Activated CD4-positive, alpha-beta T cell treated with anti-CD3 and anti-CD28 coated beads for 36 hours (primary cell): ENCODE measurements at regions not wholly inside any gene's neighbourhood (a gene's known extent, or its start where the extent isn't known, plus 50 kb on each side); places are given as distances from the start of the nearest gene placed in this dataset.
A peak's percentile ranks its signal among the peaks of the same experiment; 100 is the strongest.

Experiments used
- ATAC-seq: fragments of 200-7000 bp; cut with Tn5 transposase; one replicate; pipeline ENCODE4 v1.10.0; 2021; ENCODE audit warnings: mild to moderate bottlenecking, moderate library complexity
- CTCF ChIA-PET: fragments of 350-600 bp; sonication (Branson Sonifier 250); formaldehyde crosslinking; loops from one replicate; lab custom pipeline; 2021; ENCODE audit warnings: antibody characterized with exemption; lab: Charles Lee
- POLR2A ChIA-PET: fragments of 350-600 bp; sonication (Branson Sonifier 250); formaldehyde crosslinking; loops from one replicate; lab custom pipeline; 2021; ENCODE audit warnings: antibody characterized with exemption, inconsistent platforms; lab: Charles Lee
- DNase-seq: peaks from one replicate; pipeline ENCODE4 v3.0.0-alpha.2; 2020
- H3K27ac Mint-ChIP-seq: one replicate; pipeline ENCODE4 v1.8.0; 2021; ENCODE audit warnings: mixed read lengths
- H3K27me3 Mint-ChIP-seq: one replicate; pipeline ENCODE4 v1.8.0; 2021; ENCODE audit warnings: mixed read lengths
- H3K36me3 Mint-ChIP-seq: one replicate; pipeline ENCODE4 v1.8.0; 2021; ENCODE audit warnings: low read depth, mixed read lengths
- H3K4me1 Mint-ChIP-seq: one replicate; pipeline ENCODE4 v1.8.0; 2021; ENCODE audit warnings: mixed read lengths
- H3K4me3 Mint-ChIP-seq: one replicate; pipeline ENCODE4 v1.8.0; 2021; ENCODE audit warnings: mild to moderate bottlenecking, moderate library complexity, mixed read lengths
- H3K9me3 Mint-ChIP-seq: one replicate; pipeline ENCODE4 v1.8.0; 2021; ENCODE audit warnings: low read depth, mixed read lengths
- intact Hi-C, 2 experiments: fragments of 100-400 bp; cut with DNase I in 1 of 2; cut with micrococcal nuclease in 1 of 2; formaldehyde crosslinking; loops; one replicate each; pipeline versions ENCODE4 v1.14.2 to v1.15.1; 2022 to 2024; cut with DNase I, micrococcal nuclease

DNA sequence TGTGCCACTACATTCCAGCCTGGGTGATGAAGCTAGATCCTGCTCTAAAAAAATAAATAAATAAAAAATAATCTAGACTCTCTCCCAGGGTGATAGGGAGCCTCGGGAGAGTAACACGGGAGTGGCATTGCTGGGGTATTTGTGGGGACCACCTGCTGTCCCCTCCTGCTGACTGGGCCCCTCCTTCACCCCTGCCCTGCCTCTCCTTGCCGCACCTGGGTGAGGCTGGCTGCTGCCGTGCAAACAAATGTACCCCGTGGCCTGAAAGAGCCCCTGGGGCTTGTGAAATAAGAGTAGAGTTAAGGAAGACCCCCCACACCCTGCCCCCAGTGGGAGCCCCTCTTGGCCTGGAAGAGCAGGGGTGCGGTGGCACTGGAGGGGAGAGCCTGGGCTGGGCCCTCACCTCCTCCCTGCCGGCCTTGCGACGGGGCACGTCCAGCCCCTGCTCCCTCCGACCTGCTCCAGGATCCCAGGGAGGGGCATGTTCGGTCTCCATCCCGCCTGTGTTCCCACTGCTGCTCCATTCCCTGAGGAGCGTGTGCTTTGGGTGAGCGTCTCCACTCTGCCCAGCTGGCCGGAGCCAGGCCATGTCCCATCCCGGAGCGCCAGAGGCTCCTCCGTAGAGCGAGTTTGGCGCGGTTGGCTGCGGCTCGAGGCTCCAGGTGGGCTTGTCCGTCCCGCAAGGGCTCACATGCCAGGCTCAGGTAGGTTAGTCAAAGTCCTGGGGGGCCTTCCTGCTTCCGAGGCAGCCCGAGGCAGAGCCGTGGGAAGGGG lies 75.0 kb upstream of the RNU6ATAC start:
- ATAC-seq = no peak
- peaks cover 8% of the 10 kb centered on the region for H3K4me1 Mint-ChIP-seq
- POLR2A ChIA-PET = no interaction called here

DNA sequence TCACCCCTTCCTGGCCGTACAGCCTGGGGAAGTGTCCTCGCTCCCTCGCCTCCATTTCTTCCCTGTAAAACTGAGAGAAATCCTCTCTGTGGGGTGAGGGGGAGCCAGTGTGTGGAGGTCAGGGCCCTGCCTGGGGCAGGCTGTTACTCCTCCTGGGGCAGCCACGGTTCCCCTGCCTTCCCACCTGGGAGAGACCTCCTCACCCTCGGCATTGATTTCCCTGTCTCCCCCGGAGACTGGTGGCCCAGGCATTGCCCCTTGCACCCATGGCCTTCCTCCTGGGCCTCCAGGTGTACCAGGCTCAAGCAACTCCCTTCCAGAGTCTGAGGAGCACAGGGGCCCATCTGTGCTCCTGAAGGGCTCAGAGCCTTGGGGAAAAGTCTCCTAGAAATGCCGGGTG lies 75.6 kb upstream of the RNU6ATAC start:
- ATAC-seq = no peak
- ChIA-PET POLR2A (no interaction called here), CTCF (no interaction called here)
- Mint-ChIP-seq H3K4me3 (no peak overlapping the region), H3K27me3 (no peaks in the 10 kb centered on the region), H3K4me1 (peaks cover 8% of the 10 kb centered on the region), H3K27ac (no peak overlapping the region), H3K9me3 (no peaks in the 10 kb centered on the region), H3K36me3 (no peaks in the 10 kb centered on the region)
- no peak for DNase-seq
- intact Hi-C loops = loop anchor here in 1 of 2 experiments (5.0 kb wide), 1 partner anchor 68 kb away; no protein-coding TSS in a partner anchor

More for the DNA sequence above, 75.0 kb upstream of the RNU6ATAC start:
- Mint-ChIP-seq H3K36me3 (no peaks in the 10 kb centered on the region), H3K27me3 (no peaks in the 10 kb centered on the region), H3K9me3 (no peaks in the 10 kb centered on the region), H3K27ac (no peak overlapping the region), H3K4me3 (no peak overlapping the region)
- intact Hi-C loops = no loop called here
- CTCF ChIA-PET = no interaction called here
- no peak for DNase-seq

DNA sequence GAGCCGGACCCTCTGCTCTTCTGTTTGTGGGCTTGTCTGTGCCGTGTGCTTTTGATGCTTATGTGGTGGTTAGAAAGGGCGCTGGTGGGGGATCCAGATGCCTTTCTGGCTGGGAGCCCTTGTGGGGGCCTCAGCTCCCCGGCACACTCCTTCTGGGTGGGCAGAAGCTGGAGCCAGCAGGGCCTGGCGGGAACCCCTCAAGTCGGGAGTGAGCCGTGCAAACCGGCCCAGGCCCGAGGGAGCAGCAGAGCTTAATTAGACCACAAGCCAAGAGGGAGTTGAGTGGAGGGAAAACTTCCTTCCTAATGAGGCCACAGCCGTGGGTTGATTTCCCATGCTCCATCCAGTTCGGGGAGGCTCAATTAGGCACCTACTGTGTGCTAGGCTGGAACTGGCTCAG lies 76.0 kb upstream of the RNU6ATAC start:
- intact Hi-C loops = loop anchor here in 1 of 2 experiments (5.0 kb wide), 1 partner anchor 68 kb away; no protein-coding TSS in a partner anchor
- POLR2A ChIA-PET = no interaction called here
- Mint-ChIP-seq H3K4me1 (peaks cover 8% of the 10 kb centered on the region), H3K27ac (no peak overlapping the region), H3K36me3 (no peaks in the 10 kb centered on the region), H3K4me3 (no peak overlapping the region), H3K27me3 (no peaks in the 10 kb centered on the region), H3K9me3 (no peaks in the 10 kb centered on the region)
- ATAC-seq (no peak), DNase-seq (no peak)
- CTCF ChIA-PET = no interaction called here

DNA sequence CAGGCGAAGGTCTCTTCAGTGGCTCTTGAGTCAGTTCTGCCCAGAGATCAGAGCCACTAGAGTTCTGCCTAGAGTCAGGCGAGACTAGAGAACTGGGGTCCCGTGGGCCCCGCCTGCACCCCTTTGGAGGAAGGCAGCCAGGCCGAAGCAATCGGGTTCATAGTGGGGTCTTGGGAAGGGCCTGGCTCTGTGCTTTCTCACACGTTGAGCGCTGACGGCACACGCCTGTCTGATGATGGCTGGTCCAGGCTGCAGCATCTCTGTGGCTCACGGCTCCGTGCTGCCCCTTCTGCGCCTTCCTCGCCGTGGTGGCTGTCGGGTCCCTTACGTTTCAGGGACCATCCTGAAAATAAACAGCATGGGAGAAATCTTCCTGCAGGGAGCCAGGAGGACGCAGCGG lies 78.3 kb upstream of the RNU6ATAC start:
- no peaks in the 10 kb centered on the region for H3K36me3 Mint-ChIP-seq
- peaks cover 8% of the 10 kb centered on the region for H3K4me1 Mint-ChIP-seq
- no peaks in the 10 kb centered on the region for H3K27me3 Mint-ChIP-seq
- H3K4me3 Mint-ChIP-seq = no peak overlapping the region
- POLR2A ChIA-PET = no interaction called here
- H3K27ac Mint-ChIP-seq = no peak overlapping the region
- ATAC-seq (no peak), DNase-seq (no peak)
- CTCF ChIA-PET = no interaction called here
- intact Hi-C loops = loop anchor here in 1 of 2 experiments (5.0 kb wide), 1 partner anchor 70 kb away; no protein-coding TSS in a partner anchor
- H3K9me3 Mint-ChIP-seq = peaks cover 3% of the 10 kb centered on the region

DNA sequence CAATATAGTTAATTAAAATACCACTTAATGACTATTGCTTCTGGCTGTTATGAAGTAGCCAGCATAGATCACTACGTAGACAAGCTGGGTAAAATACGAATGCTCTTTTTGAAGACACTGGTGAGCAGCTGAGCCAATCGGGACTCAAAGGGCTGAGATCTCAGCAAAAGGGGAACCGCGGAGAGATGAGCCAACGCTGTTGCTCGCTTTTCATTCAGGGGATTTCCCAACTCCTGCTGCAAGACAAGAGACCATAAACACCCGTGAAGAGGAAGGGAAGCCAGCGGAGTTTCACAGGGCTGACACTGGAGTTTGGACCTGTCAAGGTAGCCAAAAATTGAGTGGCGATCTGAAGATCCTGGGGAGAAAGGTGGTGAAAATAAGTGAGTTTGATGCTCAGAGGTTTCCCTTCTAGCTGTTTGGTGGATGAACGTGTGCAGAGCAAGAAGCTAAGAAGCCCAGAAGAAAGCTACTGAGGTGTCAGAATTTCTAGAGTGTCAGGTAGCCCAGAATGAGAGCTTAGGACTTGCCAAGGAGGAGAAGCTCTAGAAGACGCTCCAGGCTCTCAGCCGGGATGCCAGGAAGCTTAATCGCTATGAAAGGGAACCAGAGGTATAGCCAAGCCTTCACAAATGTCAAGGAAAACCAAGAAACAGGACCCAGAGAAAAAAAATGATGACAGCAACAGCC lies 79.6 kb upstream of the RNU6ATAC start:
- H3K27me3 Mint-ChIP-seq = no peaks in the 10 kb centered on the region
- DNase-seq (peak; percentile 67), ATAC-seq (peak; percentile 95)
- H3K4me1 Mint-ChIP-seq = peaks cover 8% of the 10 kb centered on the region
- POLR2A ChIA-PET = no interaction called here
- intact Hi-C loops = loop anchor here in 1 of 2 experiments (5.0 kb wide), 1 partner anchor 72 kb away; no protein-coding TSS in a partner anchor
- H3K36me3 Mint-ChIP-seq = peaks cover 2% of the 10 kb centered on the region
- H3K4me3 Mint-ChIP-seq = no peak overlapping the region
- peak overlapping the region; percentile 37 for H3K27ac Mint-ChIP-seq
- H3K9me3 Mint-ChIP-seq = peaks cover 9% of the 10 kb centered on the region
- CTCF ChIA-PET = interaction anchor here (0.7 to 0.9 kb wide), 2 partner anchors 15 to 199 kb away, joined by 3 read pairs; no protein-coding TSS in a partner anchor

DNA sequence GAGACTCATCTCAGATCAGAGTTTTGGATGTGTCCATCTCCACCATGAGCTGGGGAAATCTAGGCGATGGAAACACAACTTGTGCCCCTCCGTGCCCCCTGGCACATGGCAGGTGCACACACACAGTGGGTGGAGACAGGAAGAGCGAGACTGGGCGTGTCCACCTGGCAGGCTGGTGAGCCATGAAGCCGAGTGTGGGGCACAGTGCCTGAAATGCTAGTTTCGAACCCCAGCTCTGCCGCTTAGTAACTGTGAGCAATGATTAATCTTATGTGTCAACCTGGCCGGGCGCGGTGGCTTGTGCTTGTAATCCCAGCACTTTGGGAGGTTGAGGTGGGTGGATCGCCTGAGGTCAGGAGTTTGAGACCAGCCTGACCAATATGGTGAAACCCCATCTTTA lies 80.8 kb upstream of the RNU6ATAC start:
- H3K27ac Mint-ChIP-seq = no peak overlapping the region
- ATAC-seq (no peak), DNase-seq (no peak)
- H3K36me3 Mint-ChIP-seq = peaks cover 2% of the 10 kb centered on the region
- peaks cover 8% of the 10 kb centered on the region for H3K4me1 Mint-ChIP-seq
- intact Hi-C loops = no loop called here
- ChIA-PET POLR2A (no interaction called here), CTCF (interaction anchor here (0.6 to 1.0 kb wide), 2 partner anchors 74 to 137 kb away, joined by 3 read pairs; no protein-coding TSS in a partner anchor)
- no peak overlapping the region for H3K4me3 Mint-ChIP-seq
- peaks cover 9% of the 10 kb centered on the region for H3K9me3 Mint-ChIP-seq
- no peaks in the 10 kb centered on the region for H3K27me3 Mint-ChIP-seq

DNA sequence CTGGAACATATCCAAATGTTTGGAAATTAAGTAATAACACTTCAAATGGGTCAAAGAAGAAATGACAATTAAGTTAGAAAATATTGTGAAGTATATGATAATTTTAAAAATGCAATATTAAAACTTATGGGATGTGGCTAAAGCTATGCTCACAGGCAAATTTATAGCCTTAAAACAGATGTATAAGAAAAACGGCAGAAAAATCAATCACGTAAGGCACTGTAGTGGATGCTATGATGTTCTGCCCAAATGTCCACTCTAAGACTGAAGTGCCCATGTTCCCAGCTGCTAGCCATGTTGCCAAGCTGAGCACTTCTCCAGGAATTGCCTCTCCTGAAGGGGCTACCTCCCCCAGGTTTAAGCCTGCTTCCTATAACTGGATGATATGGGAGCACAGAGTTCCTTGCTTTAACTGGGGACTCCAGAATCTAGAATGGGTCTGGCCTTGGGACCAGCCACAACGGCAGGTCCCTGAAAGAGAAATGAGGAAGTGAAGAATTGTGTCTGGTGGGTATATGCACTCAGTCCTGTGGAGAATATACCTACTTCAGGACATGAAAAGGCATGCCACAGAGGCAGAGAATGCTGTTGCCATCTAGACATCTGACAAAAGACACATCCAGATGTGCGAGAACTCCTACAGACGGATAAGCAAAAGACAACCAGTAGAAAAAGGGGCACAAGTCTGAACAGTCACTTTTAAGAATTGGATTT lies 78.2 kb upstream of the RXRA start:
- H3K27me3 Mint-ChIP-seq = no peaks in the 10 kb centered on the region

DNA sequence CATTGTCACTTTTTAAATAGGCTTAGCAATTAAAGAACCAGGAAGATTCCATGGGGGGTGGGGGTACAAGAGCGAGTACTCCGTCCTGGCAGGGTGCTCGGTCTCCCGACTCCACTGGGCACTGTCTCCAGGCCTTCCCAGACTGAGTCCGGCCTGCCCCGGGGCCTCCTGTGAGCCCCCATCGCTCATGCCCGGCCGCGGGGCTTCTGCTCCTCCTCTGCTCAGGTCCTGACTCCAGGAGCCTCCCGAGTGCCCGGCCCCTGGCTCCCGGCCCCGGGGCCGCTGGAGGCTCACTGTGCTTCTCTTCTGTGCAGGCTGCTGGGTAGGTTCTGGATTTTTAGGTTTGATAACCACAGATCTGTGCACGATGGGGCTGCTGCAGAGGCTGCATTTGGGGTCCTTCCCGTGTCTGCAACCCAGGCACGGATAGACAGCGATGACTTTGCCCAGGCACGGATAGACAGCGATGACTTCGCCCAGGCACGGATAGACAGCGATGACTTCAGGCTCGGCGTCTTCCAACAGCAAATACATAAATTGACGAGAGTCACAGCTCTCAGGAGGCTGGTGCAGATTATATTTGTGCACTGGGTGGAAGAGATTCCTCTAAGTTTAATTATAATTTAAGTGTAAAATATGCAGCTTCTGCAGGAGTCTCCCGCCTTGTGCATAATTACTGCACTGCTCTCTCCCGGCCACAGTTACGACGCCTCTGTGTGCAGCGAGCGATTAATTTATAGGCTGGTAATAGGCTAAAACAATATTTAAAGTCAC lies 74.8 kb upstream of the RXRA start:
- no peak overlapping the region for H3K27ac Mint-ChIP-seq
- no peaks in the 10 kb centered on the region for H3K27me3 Mint-ChIP-seq
- H3K9me3 Mint-ChIP-seq = peaks cover 9% of the 10 kb centered on the region
- no peak overlapping the region for H3K4me3 Mint-ChIP-seq
- ChIA-PET CTCF (no interaction called here), POLR2A (no interaction called here)
- H3K4me1 Mint-ChIP-seq = no peaks in the 10 kb centered on the region
- H3K36me3 Mint-ChIP-seq = peaks cover 2% of the 10 kb centered on the region
- DNase-seq = no peak
- intact Hi-C loops = no loop called here
- no peak for ATAC-seq

More for the DNA sequence above, 78.2 kb upstream of the RXRA start:
- H3K36me3 Mint-ChIP-seq = peaks cover 2% of the 10 kb centered on the region
- peaks cover 8% of the 10 kb centered on the region for H3K4me1 Mint-ChIP-seq
- ChIA-PET POLR2A (no interaction called here), CTCF (interaction anchor here (0.6 to 1.2 kb wide), 5 partner anchors 9 to 77 kb away, joined by 3 to 5 read pairs (median 3); no protein-coding TSS in a partner anchor)
- H3K4me3 Mint-ChIP-seq = no peak overlapping the region
- DNase-seq = no peak
- no peak overlapping the region for H3K27ac Mint-ChIP-seq
- peaks cover 9% of the 10 kb centered on the region for H3K9me3 Mint-ChIP-seq
- intact Hi-C loops = no loop called here
- no peak for ATAC-seq

DNA sequence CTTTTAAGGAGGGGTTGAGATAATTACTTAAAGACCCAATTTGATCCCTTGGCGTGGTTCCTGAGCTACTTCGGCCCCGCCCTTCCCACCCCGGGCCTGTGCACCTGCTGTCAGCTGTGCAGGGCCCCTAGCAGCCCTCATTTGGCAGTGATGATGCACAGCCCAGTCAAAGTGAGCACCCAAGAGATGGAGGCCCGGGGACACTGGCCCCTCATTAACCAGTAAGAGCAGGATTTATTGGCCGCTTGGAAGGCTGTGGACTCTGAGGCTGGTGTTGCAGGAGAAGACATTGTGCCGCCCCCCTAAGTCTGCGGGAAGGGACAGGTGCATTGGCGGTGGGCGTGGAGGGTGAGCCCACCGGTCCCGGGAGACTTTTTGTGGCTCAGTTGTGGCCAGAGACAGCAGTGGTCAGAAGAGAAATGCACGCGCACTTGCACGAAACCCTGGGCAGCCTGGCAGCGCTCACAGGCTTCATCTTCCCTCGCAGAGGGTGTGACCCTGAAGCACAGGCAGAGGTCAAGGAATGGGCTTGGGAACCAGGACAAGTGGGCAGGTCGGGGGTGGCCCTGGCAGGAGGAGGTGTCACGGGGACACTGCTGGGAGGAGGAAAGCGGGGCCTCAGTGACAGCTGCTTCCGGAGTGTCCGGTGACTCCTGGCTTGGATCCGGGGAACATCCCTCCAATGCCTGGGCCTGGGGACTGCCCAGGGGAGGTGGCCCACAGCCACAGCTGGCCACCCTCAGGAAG lies 74.0 kb upstream of the RXRA start:
- intact Hi-C loops = no loop called here
- Mint-ChIP-seq H3K4me3 (no peak overlapping the region), H3K27ac (no peak overlapping the region), H3K9me3 (peaks cover 9% of the 10 kb centered on the region), H3K36me3 (peaks cover 2% of the 10 kb centered on the region), H3K4me1 (no peaks in the 10 kb centered on the region), H3K27me3 (no peaks in the 10 kb centered on the region)
- ChIA-PET POLR2A (no interaction called here), CTCF (no interaction called here)
- DNase-seq (no peak), ATAC-seq (no peak)

DNA sequence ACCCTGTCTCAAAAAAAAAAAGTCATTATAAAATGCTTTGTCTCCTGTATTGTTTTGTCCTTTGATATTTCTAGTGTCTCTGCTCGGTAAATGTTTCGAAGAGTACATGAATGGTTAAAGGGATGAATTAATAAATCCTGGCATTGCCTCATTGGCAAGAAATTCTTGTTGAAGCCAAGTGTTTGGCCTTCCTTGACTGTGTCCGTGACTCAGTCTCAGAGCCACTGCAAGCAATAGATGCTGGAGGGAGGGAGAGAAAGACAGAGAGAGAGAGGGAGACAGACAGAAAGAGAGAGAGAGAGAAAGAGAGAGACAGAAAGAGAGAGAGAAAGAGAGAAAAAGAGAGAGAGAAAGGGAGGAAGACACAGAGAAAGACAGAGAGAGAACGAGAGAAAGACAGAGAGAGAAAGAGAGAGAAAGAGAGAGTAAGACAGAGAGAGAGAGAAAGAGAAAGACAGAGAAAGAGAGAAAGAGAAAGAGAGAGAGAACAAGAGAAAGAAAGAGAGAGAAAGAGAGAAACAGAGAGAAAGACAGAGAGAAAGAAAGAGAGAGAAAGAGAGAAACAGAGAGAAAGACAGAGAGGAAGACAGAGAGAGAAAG lies 72.5 kb upstream of the RXRA start:
- ATAC-seq (no peak), DNase-seq (no peak)
- Mint-ChIP-seq H3K27me3 (no peaks in the 10 kb centered on the region), H3K4me1 (no peaks in the 10 kb centered on the region), H3K9me3 (no peaks in the 10 kb centered on the region), H3K27ac (no peak overlapping the region), H3K36me3 (peaks cover 2% of the 10 kb centered on the region), H3K4me3 (no peak overlapping the region)
- ChIA-PET POLR2A (no interaction called here), CTCF (no interaction called here)
- intact Hi-C loops = no loop called here
